ENCODE measurements at regions not wholly inside any gene's neighbourhood (a gene's known extent, or its start where the extent isn't known, plus 50 kb on each side); places are given as distances from the start of the nearest gene placed in this dataset.

GRCh38 chr12:65622056-65622455 lies 202.2 kb upstream of the HMGA2 start:
- no peaks in the 10 kb centered on the region for H3K36me3 Mint-ChIP-seq
- ATAC-seq (no peak), DNase-seq (ENCODE audit: low spot score in 2 of 2) (no peak)
- H3K9me3 Mint-ChIP-seq, result peaks cover 8% of the 10 kb centered on the region
- no peak overlapping the region for H3K27ac Mint-ChIP-seq
- H3K4me1 Mint-ChIP-seq, result no peaks in the 10 kb centered on the region
- H3K4me3 Mint-ChIP-seq, result no peak overlapping the region

DNA sequence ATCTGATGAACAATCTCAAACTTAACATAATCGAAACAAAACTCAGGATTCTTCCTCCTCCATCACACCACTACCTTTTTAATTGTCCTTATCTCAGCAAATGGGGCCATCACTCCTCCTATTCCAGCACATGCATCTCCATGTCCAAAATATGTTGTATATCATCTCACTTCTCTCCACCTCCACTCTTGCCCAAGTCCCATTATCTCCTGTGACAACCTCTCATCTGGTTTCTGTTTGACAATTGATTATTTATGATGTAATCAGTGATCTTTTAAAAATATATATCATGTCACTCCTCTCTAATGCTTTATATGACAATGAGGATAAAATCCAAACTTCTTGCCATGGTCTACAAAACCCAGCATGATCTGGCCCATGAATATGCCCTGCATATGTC lies 200.8 kb upstream of the HMGA2 start:
- peaks cover 6% of the 10 kb centered on the region for H3K9me3 Mint-ChIP-seq
- H3K27ac Mint-ChIP-seq, result no peak overlapping the region
- DNase-seq (ENCODE audit: low spot score in 2 of 2), result no peak
- no peak overlapping the region for H3K4me3 Mint-ChIP-seq
- ATAC-seq, result no peak
- H3K4me1 Mint-ChIP-seq, result no peaks in the 10 kb centered on the region
- H3K36me3 Mint-ChIP-seq, result no peaks in the 10 kb centered on the region

DNA sequence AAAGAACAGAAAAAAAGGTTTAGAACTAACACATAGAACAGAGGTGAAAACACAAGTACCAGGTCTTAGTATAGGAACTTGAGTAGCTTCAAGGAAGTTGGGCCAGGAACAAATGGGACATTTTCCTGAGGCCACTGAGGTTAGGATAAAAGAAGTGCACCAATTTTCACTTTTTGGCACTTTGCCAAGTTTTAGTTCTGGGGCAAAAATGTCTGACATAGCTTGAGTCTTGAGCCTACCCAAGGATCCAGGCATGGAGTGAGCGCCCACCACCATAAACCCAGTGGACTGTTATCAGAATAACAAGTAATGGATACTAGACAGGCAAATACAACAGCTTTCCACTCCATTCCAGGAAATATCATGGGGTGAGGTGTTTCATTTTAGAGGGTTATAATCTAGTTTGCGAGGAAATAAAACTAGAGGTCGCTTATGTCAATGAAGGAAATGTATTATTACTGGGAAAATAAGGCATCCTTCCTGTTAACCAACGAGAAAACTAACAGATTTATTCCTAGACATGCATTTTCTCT lies 199.7 kb upstream of the HMGA2 start:
- Mint-ChIP-seq H3K9me3 (peaks cover 6% of the 10 kb centered on the region), H3K4me3 (no peak overlapping the region), H3K36me3 (no peaks in the 10 kb centered on the region), H3K4me1 (no peaks in the 10 kb centered on the region), H3K27ac (no peak overlapping the region)
- DNase-seq (ENCODE audit: low spot score in 2 of 2) (no peak), ATAC-seq (no peak)

DNA sequence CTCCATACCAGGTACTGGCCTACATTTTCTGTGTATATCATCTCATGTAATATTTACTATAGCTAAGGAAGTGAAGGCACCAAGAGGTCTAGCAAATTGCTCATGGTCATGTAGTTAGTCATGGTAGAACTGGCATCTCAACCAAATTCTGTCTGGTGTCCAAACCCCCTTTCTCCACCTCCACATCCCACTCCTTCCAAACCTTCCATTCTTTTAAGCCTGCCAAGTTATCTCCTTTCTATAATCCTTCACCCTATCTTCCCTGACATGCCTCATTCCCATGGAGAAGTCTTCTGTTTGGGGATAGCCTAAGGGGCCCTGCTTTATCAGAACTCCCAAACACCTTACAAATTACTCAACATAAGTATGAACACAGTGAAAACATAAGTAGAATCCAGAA lies 196.2 kb upstream of the HMGA2 start:
- H3K27ac Mint-ChIP-seq, result no peak overlapping the region
- ATAC-seq (no peak), DNase-seq (ENCODE audit: low spot score in 2 of 2) (no peak)
- no peaks in the 10 kb centered on the region for H3K4me1 Mint-ChIP-seq
- H3K4me3 Mint-ChIP-seq, result no peak overlapping the region
- no peaks in the 10 kb centered on the region for H3K36me3 Mint-ChIP-seq
- H3K9me3 Mint-ChIP-seq, result peaks cover 8% of the 10 kb centered on the region

DNA sequence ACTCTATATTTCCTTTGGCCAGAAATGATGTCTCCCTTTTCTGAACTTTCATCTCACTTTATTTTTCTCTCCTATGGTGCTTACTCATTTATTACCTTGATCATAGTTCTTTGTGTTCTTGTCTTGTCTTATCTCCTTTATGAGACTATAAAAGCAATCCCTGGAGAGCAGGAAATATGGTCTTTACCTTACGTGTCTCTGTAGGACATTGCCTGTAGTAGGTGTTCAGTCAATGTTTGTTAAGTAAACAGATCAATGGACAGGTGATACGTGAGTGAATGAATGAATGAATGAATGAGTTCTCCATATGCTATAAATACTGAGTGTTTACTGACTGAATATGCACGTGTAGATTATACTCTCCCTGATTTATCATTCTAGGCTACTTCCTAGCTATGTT lies 193.7 kb upstream of the HMGA2 start:
- peaks cover 8% of the 10 kb centered on the region for H3K9me3 Mint-ChIP-seq
- no peak overlapping the region for H3K27ac Mint-ChIP-seq
- no peak overlapping the region for H3K4me3 Mint-ChIP-seq
- ATAC-seq, result no peak
- H3K4me1 Mint-ChIP-seq, result no peaks in the 10 kb centered on the region
- H3K36me3 Mint-ChIP-seq, result no peaks in the 10 kb centered on the region
- no peak for DNase-seq (ENCODE audit: low spot score in 2 of 2)

DNA sequence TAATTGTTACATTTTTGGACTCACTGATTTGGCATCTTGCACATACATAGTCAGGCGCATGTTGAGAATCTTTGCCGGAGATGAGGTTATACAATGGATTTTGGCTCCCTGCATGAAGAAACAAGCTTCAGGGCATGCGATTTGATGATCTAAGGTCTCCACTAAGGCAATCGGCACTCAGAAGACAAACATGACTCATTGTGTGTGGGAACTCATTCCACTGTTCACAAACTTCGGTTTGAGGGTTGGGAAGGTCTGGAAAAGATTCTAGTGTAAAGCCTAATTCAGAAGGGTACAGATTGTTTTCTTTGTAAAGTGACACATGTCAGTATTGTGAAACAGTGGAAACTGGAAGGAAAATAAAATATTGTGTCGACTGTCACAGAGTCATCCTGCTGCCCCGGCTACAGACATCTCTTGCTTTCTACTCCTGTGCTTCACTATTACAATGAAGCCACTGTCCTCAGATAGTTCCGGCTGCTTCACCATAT lies 192.6 kb upstream of the HMGA2 start:
- ATAC-seq (no peak), DNase-seq (ENCODE audit: low spot score in 2 of 2) (no peak)
- Mint-ChIP-seq H3K27ac (no peak overlapping the region), H3K4me1 (no peaks in the 10 kb centered on the region), H3K9me3 (peaks cover 5% of the 10 kb centered on the region), H3K36me3 (no peaks in the 10 kb centered on the region), H3K4me3 (no peak overlapping the region)

DNA sequence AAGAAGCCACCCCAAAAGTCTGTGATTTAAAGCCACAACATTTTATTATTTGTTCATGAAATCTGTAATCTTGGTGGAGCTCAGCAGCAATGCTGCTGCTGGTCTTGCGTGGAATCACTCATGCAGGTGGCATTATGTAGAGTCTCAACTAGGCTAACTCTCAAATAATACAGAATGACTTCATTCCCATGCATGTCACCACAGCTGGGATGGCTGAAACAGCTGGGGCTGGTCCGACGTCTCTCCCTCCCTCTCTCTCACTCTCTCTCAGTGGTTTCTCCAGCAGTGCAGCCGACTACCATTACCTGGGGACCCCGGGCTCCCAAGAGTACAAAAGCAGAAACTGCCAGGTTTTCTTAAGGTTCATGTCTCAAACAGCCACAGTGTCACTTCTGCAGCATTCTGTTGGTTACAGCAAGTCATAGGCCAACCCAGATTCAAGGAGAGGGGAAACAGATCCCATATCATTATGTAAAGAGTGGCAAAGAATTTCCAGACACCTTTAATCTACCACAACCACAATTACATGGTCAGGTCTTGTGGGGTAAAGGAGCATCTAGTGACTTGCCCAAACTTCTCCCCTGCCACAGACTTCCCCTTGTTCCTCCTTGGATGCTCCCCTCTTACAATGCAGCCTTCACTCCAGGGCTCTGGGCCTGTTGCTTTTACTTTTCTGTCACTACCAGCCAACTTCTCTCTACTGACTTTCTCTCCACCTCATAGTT lies 192.0 kb upstream of the HMGA2 start:
- Mint-ChIP-seq H3K4me3 (no peak overlapping the region), H3K9me3 (peaks cover 2% of the 10 kb centered on the region), H3K36me3 (no peaks in the 10 kb centered on the region), H3K4me1 (no peaks in the 10 kb centered on the region), H3K27ac (no peak overlapping the region)
- DNase-seq (ENCODE audit: low spot score in 2 of 2), result no peak
- no peak for ATAC-seq

- ATAC-seq (no peak), DNase-seq (ENCODE audit: low spot score in 2 of 2) (no peak)
- H3K27ac Mint-ChIP-seq, result no peak overlapping the region
- H3K9me3 Mint-ChIP-seq, result peaks cover 2% of the 10 kb centered on the region
- no peaks in the 10 kb centered on the region for H3K4me1 Mint-ChIP-seq
- H3K36me3 Mint-ChIP-seq, result no peaks in the 10 kb centered on the region
- H3K4me3 Mint-ChIP-seq, result no peak overlapping the region
These were observed 190.2 kb upstream of the HMGA2 start for GRCh38 chr12:65634061-65634460.

DNA sequence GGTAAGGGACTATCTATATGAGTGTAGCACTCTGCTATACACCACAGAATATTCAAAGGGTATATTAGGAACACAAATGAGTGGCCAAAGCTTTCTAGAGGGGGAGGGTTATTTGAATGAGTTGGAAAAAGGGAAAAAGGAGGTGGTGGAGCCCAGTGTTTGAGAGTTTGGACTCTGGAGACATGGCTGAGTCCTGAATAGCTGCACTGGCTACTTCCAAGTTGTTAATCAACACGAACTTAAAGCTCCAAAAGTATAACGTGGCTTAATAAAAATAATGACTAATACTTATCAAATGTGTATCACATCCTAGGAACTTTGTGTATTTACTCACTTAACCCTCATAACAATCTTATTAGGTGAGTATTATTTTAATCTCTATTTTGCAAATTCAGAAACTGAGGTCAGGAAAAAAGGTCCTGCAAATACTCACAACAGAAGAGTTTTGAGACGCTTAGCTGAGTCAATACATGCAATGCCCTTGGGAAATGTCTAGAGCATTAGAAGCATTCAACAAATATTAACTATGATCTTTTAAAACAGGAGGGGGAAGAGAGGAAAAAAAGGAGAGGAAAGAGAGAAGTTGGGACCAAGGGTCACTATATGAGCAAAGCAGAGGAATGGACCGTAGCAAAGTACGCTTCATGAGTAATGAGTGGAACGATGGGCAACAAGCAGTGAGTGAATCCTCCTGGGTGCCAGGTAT lies 189.5 kb upstream of the HMGA2 start:
- DNase-seq (ENCODE audit: low spot score in 2 of 2) (no peak), ATAC-seq (no peak)
- Mint-ChIP-seq H3K9me3 (peaks cover 2% of the 10 kb centered on the region), H3K36me3 (no peaks in the 10 kb centered on the region), H3K27ac (no peak overlapping the region), H3K4me1 (no peaks in the 10 kb centered on the region), H3K4me3 (no peak overlapping the region)

DNA sequence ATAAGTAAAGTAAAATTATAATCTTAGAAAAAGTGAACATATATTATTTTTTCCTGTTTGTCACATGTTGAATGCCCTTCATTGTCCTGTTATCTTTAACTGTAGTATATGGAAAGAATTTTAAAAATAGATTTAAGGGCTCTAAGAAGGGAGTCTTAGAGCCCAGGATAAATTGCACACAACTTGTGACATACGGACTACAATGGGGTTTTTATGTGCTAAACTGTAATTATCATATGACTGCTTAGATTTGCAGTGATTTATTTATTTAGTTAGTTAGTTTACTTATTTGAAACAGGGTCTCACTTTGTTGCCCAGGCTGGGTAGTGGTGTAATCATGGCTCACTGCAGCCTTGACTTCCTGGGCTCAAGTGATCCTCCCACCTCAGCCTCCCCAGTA lies 187.8 kb upstream of the HMGA2 start:
- ATAC-seq (no peak), DNase-seq (ENCODE audit: low spot score in 2 of 2) (no peak)
- Mint-ChIP-seq H3K9me3 (no peaks in the 10 kb centered on the region), H3K27ac (no peak overlapping the region), H3K4me1 (no peaks in the 10 kb centered on the region), H3K36me3 (no peaks in the 10 kb centered on the region), H3K4me3 (no peak overlapping the region)

DNA sequence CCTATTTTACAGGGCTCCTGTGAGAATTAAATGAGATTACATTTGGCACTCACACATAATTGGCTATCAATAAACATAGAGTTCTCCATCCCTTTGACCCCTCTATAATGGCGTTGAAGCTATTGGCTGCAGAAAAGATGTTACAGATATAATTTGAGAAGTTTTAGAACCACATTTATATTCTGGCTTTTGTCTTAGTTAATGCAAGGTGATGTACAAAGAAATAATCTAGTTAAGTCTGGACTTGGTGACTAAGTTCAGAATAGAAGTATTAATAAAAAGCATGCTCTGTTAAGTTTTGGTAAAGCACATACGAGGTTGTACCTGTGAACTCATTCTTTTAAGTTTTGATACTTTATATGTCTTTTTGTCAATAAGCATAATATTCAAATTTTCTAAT lies 187.1 kb upstream of the HMGA2 start:
- no peaks in the 10 kb centered on the region for H3K36me3 Mint-ChIP-seq
- H3K9me3 Mint-ChIP-seq, result peaks cover 4% of the 10 kb centered on the region
- H3K4me1 Mint-ChIP-seq, result no peaks in the 10 kb centered on the region
- no peak for DNase-seq (ENCODE audit: low spot score in 2 of 2)
- no peak for ATAC-seq
- no peak overlapping the region for H3K4me3 Mint-ChIP-seq
- no peak overlapping the region for H3K27ac Mint-ChIP-seq

GRCh38 chr12:65637774-65638173 lies 186.5 kb upstream of the HMGA2 start:
- H3K4me3 Mint-ChIP-seq, result no peak overlapping the region
- no peak overlapping the region for H3K27ac Mint-ChIP-seq
- no peak for DNase-seq (ENCODE audit: low spot score in 2 of 2)
- no peaks in the 10 kb centered on the region for H3K36me3 Mint-ChIP-seq
- no peak for ATAC-seq
- H3K9me3 Mint-ChIP-seq, result peaks cover 4% of the 10 kb centered on the region
- no peaks in the 10 kb centered on the region for H3K4me1 Mint-ChIP-seq

- H3K4me1 Mint-ChIP-seq, result no peaks in the 10 kb centered on the region
- H3K4me3 Mint-ChIP-seq, result no peak overlapping the region
- peaks cover 4% of the 10 kb centered on the region for H3K9me3 Mint-ChIP-seq
- no peak for DNase-seq (ENCODE audit: low spot score in 2 of 2)
- ATAC-seq, result no peak
- H3K27ac Mint-ChIP-seq, result no peak overlapping the region
- no peaks in the 10 kb centered on the region for H3K36me3 Mint-ChIP-seq
These were observed 186.0 kb upstream of the HMGA2 start for GRCh38 chr12:65638324-65638723.

GRCh38 chr12:65640489-65640901 lies 183.8 kb upstream of the HMGA2 start:
- DNase-seq (ENCODE audit: low spot score in 2 of 2), result no peak
- Mint-ChIP-seq H3K4me1 (no peaks in the 10 kb centered on the region), H3K9me3 (peaks cover 4% of the 10 kb centered on the region), H3K36me3 (no peaks in the 10 kb centered on the region), H3K4me3 (no peak overlapping the region), H3K27ac (no peak overlapping the region)
- ATAC-seq, result no peak

DNA sequence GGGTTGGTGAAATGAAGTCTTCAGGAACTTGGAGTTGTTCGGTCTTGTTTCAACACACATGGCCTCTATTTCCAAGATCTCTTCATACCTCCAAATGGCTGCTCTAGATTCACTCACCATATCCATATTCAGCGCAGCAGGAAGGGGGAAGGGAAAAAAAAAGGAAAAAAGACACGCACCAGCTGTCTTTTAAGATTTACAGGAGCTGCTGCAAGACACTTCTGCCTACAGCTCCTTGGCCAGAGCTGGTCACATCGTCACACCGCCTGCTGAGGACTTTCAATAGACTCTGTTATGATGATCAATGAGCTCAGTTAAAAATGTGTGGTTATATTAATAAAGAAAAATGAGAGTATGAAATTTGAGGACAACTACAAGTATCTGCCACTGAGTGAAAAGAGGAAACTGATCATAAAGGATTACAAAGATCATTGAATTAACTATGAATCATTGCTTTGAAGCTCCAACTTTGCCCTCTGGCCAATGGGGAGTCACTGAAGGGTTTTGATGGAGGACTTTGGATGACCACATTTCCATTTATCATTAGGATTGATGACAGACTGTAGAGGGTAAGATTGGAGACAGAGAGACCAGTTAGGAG lies 182.1 kb upstream of the HMGA2 start:
- no peak for DNase-seq (ENCODE audit: low spot score in 2 of 2)
- H3K9me3 Mint-ChIP-seq, result peaks cover 4% of the 10 kb centered on the region
- no peaks in the 10 kb centered on the region for H3K4me1 Mint-ChIP-seq
- H3K4me3 Mint-ChIP-seq, result no peak overlapping the region
- no peaks in the 10 kb centered on the region for H3K36me3 Mint-ChIP-seq
- no peak for ATAC-seq
- no peak overlapping the region for H3K27ac Mint-ChIP-seq

GRCh38 chr12:65643171-65643570 lies 181.1 kb upstream of the HMGA2 start:
- ATAC-seq, result no peak
- no peaks in the 10 kb centered on the region for H3K36me3 Mint-ChIP-seq
- H3K27ac Mint-ChIP-seq, result no peak overlapping the region
- H3K4me1 Mint-ChIP-seq, result no peaks in the 10 kb centered on the region
- H3K9me3 Mint-ChIP-seq, result peaks cover 4% of the 10 kb centered on the region
- DNase-seq (ENCODE audit: low spot score in 2 of 2), result no peak
- H3K4me3 Mint-ChIP-seq, result no peak overlapping the region

Measured in stimulated activated effector memory CD8-positive, alpha-beta T cell treated with anti-CD3 and anti-CD28 coated beads, Interleukin-12 subunit alpha, Interleukin-12 subunit beta, amount 100 ng/mL, for 72 hours (primary cell).